CMK (cell line): ENCODE measurements at regions not wholly inside any gene's neighbourhood (a gene's known extent, or its start where the extent isn't known, plus 50 kb on each side); places are given as distances from the start of the nearest gene placed in this dataset.

Source experiments
- DNase-seq: peaks from one replicate; pipeline ENCODE4 v3.0.0-alpha.2; 2010; ENCODE audit warnings: low read depth

GRCh38 chr13:106234636-106235035 is 300.8 kb downstream of the EFNB2 start:
- DNase-seq: no peak

- DNase-seq: no peak
Observed at GRCh38 chr13:106233134-106233735, 302.2 kb downstream of the EFNB2 start.

- DNase-seq: no peak
Observed at GRCh38 chr13:106232681-106233080, 302.8 kb downstream of the EFNB2 start.

GRCh38 chr13:106230450-106230849 is 305.0 kb downstream of the EFNB2 start:
- no peak for DNase-seq

- DNase-seq: no peak
Observed at GRCh38 chr13:106225126-106225525, 310.3 kb downstream of the EFNB2 start.

GRCh38 chr13:106220211-106220610 is 315.3 kb downstream of the EFNB2 start:
- no peak for DNase-seq

GRCh38 chr13:106213028-106213757 is 322.3 kb downstream of the EFNB2 start:
- no peak for DNase-seq

- no peak for DNase-seq
Observed at GRCh38 chr13:106212386-106213010, 323.0 kb downstream of the EFNB2 start.

GRCh38 chr13:106210324-106210723 is 325.1 kb downstream of the EFNB2 start:
- no peak for DNase-seq

- DNase-seq: no peak
Observed at GRCh38 chr13:106205871-106206270, 329.6 kb downstream of the EFNB2 start.

- DNase-seq: no peak
Observed at GRCh38 chr13:106197496-106197895, 338.0 kb downstream of the EFNB2 start.

GRCh38 chr13:106187501-106188095 is 347.9 kb downstream of the EFNB2 start:
- DNase-seq: no peak

GRCh38 chr13:106187101-106187500 is 348.4 kb downstream of the EFNB2 start:
- DNase-seq: no peak

- DNase-seq: no peak
Observed at GRCh38 chr13:106186366-106187030, 349.0 kb downstream of the EFNB2 start.

- DNase-seq: no peak
Observed at GRCh38 chr13:106184790-106185189, 350.7 kb downstream of the EFNB2 start.

- DNase-seq: no peak
Observed at GRCh38 chr13:106183410-106184065, 351.9 kb downstream of the EFNB2 start.

- no peak for DNase-seq
Observed at GRCh38 chr13:106182404-106182803, 353.1 kb downstream of the EFNB2 start.

GRCh38 chr13:106178816-106179215 is 356.6 kb downstream of the EFNB2 start:
- DNase-seq: no peak

GRCh38 chr13:106177146-106177545 is 358.3 kb downstream of the EFNB2 start:
- DNase-seq: no peak

GRCh38 chr13:106176117-106176516 is 359.3 kb downstream of the EFNB2 start:
- no peak for DNase-seq

GRCh38 chr13:106173891-106174610 is 361.4 kb downstream of the EFNB2 start:
- DNase-seq: no peak
